ENCODE measurements at regions not wholly inside any gene's neighbourhood (a gene's known extent, or its start where the extent isn't known, plus 50 kb on each side); places are given as distances from the start of the nearest gene placed in this dataset.

DNA sequence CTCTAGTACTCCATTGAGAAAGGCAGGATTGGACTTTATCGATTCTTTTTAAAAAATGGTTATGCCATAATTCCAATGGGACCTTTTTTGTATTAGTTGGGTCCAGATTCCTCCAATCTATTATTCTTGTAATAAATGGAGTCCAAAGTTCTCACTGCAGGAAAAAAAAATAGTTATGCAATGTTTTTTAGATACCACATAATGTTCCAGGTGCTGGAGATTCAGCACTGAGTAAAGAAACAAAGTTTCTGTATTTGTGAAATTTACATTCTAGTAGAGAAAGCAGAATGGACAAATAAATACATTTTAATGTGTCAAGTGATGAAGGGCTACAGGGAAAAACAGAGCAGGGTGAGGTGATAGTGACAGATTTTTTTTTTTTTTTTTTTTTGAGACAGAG is 78.5 kb upstream of the MYCN start:
- TF ChIP-seq, protein P1, sequence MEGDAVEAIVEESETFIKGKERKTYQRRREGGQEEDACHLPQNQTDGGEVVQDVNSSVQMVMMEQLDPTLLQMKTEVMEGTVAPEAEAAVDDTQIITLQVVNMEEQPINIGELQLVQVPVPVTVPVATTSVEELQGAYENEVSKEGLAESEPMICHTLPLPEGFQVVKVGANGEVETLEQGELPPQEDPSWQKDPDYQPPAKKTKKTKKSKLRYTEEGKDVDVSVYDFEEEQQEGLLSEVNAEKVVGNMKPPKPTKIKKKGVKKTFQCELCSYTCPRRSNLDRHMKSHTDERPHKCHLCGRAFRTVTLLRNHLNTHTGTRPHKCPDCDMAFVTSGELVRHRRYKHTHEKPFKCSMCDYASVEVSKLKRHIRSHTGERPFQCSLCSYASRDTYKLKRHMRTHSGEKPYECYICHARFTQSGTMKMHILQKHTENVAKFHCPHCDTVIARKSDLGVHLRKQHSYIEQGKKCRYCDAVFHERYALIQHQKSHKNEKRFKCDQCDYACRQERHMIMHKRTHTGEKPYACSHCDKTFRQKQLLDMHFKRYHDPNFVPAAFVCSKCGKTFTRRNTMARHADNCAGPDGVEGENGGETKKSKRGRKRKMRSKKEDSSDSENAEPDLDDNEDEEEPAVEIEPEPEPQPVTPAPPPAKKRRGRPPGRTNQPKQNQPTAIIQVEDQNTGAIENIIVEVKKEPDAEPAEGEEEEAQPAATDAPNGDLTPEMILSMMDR (IDR thresholded peaks at IDR 0.05) = no peak
- TF ChIP-seq HMGA2 (CRISPR knock-in tag; IDR thresholded peaks at IDR 0.05) = no peak
- no peak for TF ChIP-seq NFYB (CRISPR knock-in tag; conservative IDR thresholded peaks at IDR 0.05; ENCODE audit: low read depth)
- no peak for TF ChIP-seq NFE2L1 (CRISPR knock-in tag; IDR thresholded peaks at IDR 0.05)
- TF ChIP-seq FOXP1 (CRISPR knock-in tag; IDR thresholded peaks at IDR 0.05; ENCODE audit: borderline replicate concordance) = no peak
- no peak for TF ChIP-seq ZBTB21 (CRISPR knock-in tag; IDR thresholded peaks at IDR 0.05; ENCODE audit: borderline replicate concordance)
